ENCODE measurements at regions not wholly inside any gene's neighbourhood (a gene's known extent, or its start where the extent isn't known, plus 50 kb on each side); places are given as distances from the start of the nearest gene placed in this dataset.

GRCh38 chr5:33336891-33337636 lies 103.7 kb upstream of the TARS1 start:
- H3K27me3 ChIP-seq (replicated peaks in 1 of 2; ENCODE audit: control insufficient read depth in 2 of 2, extremely low read depth in 1 of 2, insufficient read depth in 2 of 2, low read length in 1 of 2): no peaks in the 10 kb centered on the region
- no peak for ATAC-seq (replicated peaks in 1 of 4)
- POLR2A ChIA-PET: no interaction called here
- no peak overlapping the region for H3K4me3 ChIP-seq (ENCODE audit: control insufficient read depth in 1 of 2, extremely low read depth in 1 of 2, low read length in 1 of 2)
- H3K36me3 ChIP-seq (ENCODE audit: control insufficient read depth in 2 of 2, extremely low read depth in 1 of 2, insufficient read depth in 1 of 2, low read length in 1 of 2): no peaks in the 10 kb centered on the region
- Mint-ChIP-seq H3K27ac (no peak overlapping the region), H3K9me3 (peaks cover 0 to 4% (median 0%) of the 10 kb centered on the region in 3 donors), H3K27me3 (peaks cover 0 to 4% of the 10 kb centered on the region in 2 donors), H3K4me3 (no peak overlapping the region), H3K36me3 (no peaks in the 10 kb centered on the region), H3K4me1 (no peaks in the 10 kb centered on the region)
- no CpG with 5 or more reads among the region's 4 CpGs for WGBS (ENCODE audit: insufficient coverage)
- CTCF ChIA-PET: no interaction called here
- H3K4me1 ChIP-seq (ENCODE audit: control insufficient read depth in 1 of 2, extremely low read depth in 1 of 2, insufficient read depth in 2 of 2, low read length in 2 of 2): no peaks in the 10 kb centered on the region
- H3K9me3 ChIP-seq: no peaks in the 10 kb centered on the region
- no peak overlapping the region for H3K27ac ChIP-seq (ENCODE audit: low read length)
- no peak for DNase-seq

- H3K27ac ChIP-seq (ENCODE audit: low read length): no peak overlapping the region
- H3K36me3 ChIP-seq (ENCODE audit: control insufficient read depth in 2 of 2, extremely low read depth in 1 of 2, insufficient read depth in 1 of 2, low read length in 1 of 2): no peaks in the 10 kb centered on the region
- ChIA-PET CTCF (no interaction called here), POLR2A (no interaction called here)
- Mint-ChIP-seq H3K4me3 (no peak overlapping the region), H3K27me3 (peaks cover 0 to 4% of the 10 kb centered on the region in 2 donors), H3K36me3 (no peaks in the 10 kb centered on the region), H3K4me1 (no peaks in the 10 kb centered on the region), H3K27ac (no peak overlapping the region), H3K9me3 (peaks cover 0 to 7% (median 0%) of the 10 kb centered on the region in 3 donors)
- DNase-seq (no peak), ATAC-seq (replicated peaks in 1 of 4) (no peak)
- H3K9me3 ChIP-seq: no peaks in the 10 kb centered on the region
- no peak overlapping the region for H3K4me3 ChIP-seq (ENCODE audit: control insufficient read depth in 1 of 2, extremely low read depth in 1 of 2, low read length in 1 of 2)
- no CpG with 5 or more reads among the region's 2 CpGs for WGBS (ENCODE audit: insufficient coverage)
- no peaks in the 10 kb centered on the region for H3K4me1 ChIP-seq (ENCODE audit: control insufficient read depth in 1 of 2, extremely low read depth in 1 of 2, insufficient read depth in 2 of 2, low read length in 2 of 2)
- H3K27me3 ChIP-seq (replicated peaks in 1 of 2; ENCODE audit: control insufficient read depth in 2 of 2, extremely low read depth in 1 of 2, insufficient read depth in 2 of 2, low read length in 1 of 2): no peaks in the 10 kb centered on the region
Measured at GRCh38 chr5:33337637-33337992, 103.2 kb upstream of the TARS1 start.

GRCh38 chr5:33338336-33339110 lies 102.2 kb upstream of the TARS1 start:
- Mint-ChIP-seq H3K27ac (no peak overlapping the region), H3K36me3 (no peaks in the 10 kb centered on the region), H3K4me3 (no peak overlapping the region), H3K9me3 (peaks cover 0 to 7% (median 0%) of the 10 kb centered on the region in 3 donors), H3K27me3 (peaks cover 0 to 4% of the 10 kb centered on the region in 2 donors), H3K4me1 (no peaks in the 10 kb centered on the region)
- ATAC-seq (replicated peaks in 1 of 4) (no peak), DNase-seq (no peak)
- POLR2A ChIA-PET: no interaction called here
- CTCF ChIA-PET: no interaction called here
- Histone ChIP-seq H3K4me3 (ENCODE audit: control insufficient read depth in 1 of 2, extremely low read depth in 1 of 2, low read length in 1 of 2) (no peak overlapping the region), H3K36me3 (ENCODE audit: control insufficient read depth in 2 of 2, extremely low read depth in 1 of 2, insufficient read depth in 1 of 2, low read length in 1 of 2) (no peaks in the 10 kb centered on the region), H3K27ac (ENCODE audit: low read length) (no peak overlapping the region), H3K27me3 (replicated peaks in 1 of 2; ENCODE audit: control insufficient read depth in 2 of 2, extremely low read depth in 1 of 2, insufficient read depth in 2 of 2, low read length in 1 of 2) (no peaks in the 10 kb centered on the region), H3K9me3 (no peaks in the 10 kb centered on the region), H3K4me1 (ENCODE audit: control insufficient read depth in 1 of 2, extremely low read depth in 1 of 2, insufficient read depth in 2 of 2, low read length in 2 of 2) (no peaks in the 10 kb centered on the region)
- no CpG with 5 or more reads among the region's 4 CpGs for WGBS (ENCODE audit: insufficient coverage)

GRCh38 chr5:33339413-33339812 lies 101.4 kb upstream of the TARS1 start:
- POLR2A ChIA-PET: no interaction called here

GRCh38 chr5:33340195-33340594 lies 100.6 kb upstream of the TARS1 start:
- WGBS (ENCODE audit: insufficient coverage): no CpG with 5 or more reads among the region's 3 CpGs
- H3K4me3 Mint-ChIP-seq: no peak overlapping the region
- no peak overlapping the region for H3K27ac ChIP-seq (ENCODE audit: low read length)
- H3K27ac Mint-ChIP-seq: no peak overlapping the region
- no peaks in the 10 kb centered on the region for H3K27me3 ChIP-seq (replicated peaks in 1 of 2; ENCODE audit: control insufficient read depth in 2 of 2, extremely low read depth in 1 of 2, insufficient read depth in 2 of 2, low read length in 1 of 2)
- H3K9me3 ChIP-seq: no peaks in the 10 kb centered on the region
- no peaks in the 10 kb centered on the region for H3K4me1 Mint-ChIP-seq
- H3K36me3 ChIP-seq (ENCODE audit: control insufficient read depth in 2 of 2, extremely low read depth in 1 of 2, insufficient read depth in 1 of 2, low read length in 1 of 2): no peaks in the 10 kb centered on the region
- H3K4me3 ChIP-seq (ENCODE audit: control insufficient read depth in 1 of 2, extremely low read depth in 1 of 2, low read length in 1 of 2): no peak overlapping the region
- peaks cover 0 to 7% (median 0%) of the 10 kb centered on the region in 3 donors for H3K9me3 Mint-ChIP-seq
- no peaks in the 10 kb centered on the region for H3K4me1 ChIP-seq (ENCODE audit: control insufficient read depth in 1 of 2, extremely low read depth in 1 of 2, insufficient read depth in 2 of 2, low read length in 2 of 2)
- peaks cover 0 to 4% of the 10 kb centered on the region in 2 donors for H3K27me3 Mint-ChIP-seq
- ATAC-seq (replicated peaks in 1 of 4) (no peak), DNase-seq (no peak)
- POLR2A ChIA-PET: no interaction called here
- CTCF ChIA-PET: no interaction called here
- H3K36me3 Mint-ChIP-seq: no peaks in the 10 kb centered on the region

More at GRCh38 chr5:33339413-33339812, 101.4 kb upstream of the TARS1 start:
- peaks cover 0 to 7% (median 0%) of the 10 kb centered on the region in 3 donors for H3K9me3 Mint-ChIP-seq
- DNase-seq: no peak
- H3K36me3 Mint-ChIP-seq: no peaks in the 10 kb centered on the region
- no peak overlapping the region for H3K27ac Mint-ChIP-seq
- Histone ChIP-seq H3K36me3 (ENCODE audit: control insufficient read depth in 2 of 2, extremely low read depth in 1 of 2, insufficient read depth in 1 of 2, low read length in 1 of 2) (no peaks in the 10 kb centered on the region), H3K4me3 (ENCODE audit: control insufficient read depth in 1 of 2, extremely low read depth in 1 of 2, low read length in 1 of 2) (no peak overlapping the region), H3K4me1 (ENCODE audit: control insufficient read depth in 1 of 2, extremely low read depth in 1 of 2, insufficient read depth in 2 of 2, low read length in 2 of 2) (no peaks in the 10 kb centered on the region), H3K9me3 (no peaks in the 10 kb centered on the region), H3K27ac (ENCODE audit: low read length) (no peak overlapping the region), H3K27me3 (replicated peaks in 1 of 2; ENCODE audit: control insufficient read depth in 2 of 2, extremely low read depth in 1 of 2, insufficient read depth in 2 of 2, low read length in 1 of 2) (no peaks in the 10 kb centered on the region)
- ATAC-seq (replicated peaks in 1 of 4): no peak
- peaks cover 0 to 4% of the 10 kb centered on the region in 2 donors for H3K27me3 Mint-ChIP-seq
- CTCF ChIA-PET: no interaction called here
- H3K4me1 Mint-ChIP-seq: no peaks in the 10 kb centered on the region
- no peak overlapping the region for H3K4me3 Mint-ChIP-seq

GRCh38 chr5:33341351-33341750 lies 99.4 kb upstream of the TARS1 start:
- H3K9me3 ChIP-seq: no peaks in the 10 kb centered on the region
- H3K4me1 ChIP-seq (ENCODE audit: control insufficient read depth in 1 of 2, extremely low read depth in 1 of 2, insufficient read depth in 2 of 2, low read length in 2 of 2): no peaks in the 10 kb centered on the region
- Mint-ChIP-seq H3K27ac (no peak overlapping the region), H3K36me3 (no peaks in the 10 kb centered on the region), H3K4me1 (no peaks in the 10 kb centered on the region), H3K4me3 (no peak overlapping the region), H3K27me3 (peaks cover 0 to 7% of the 10 kb centered on the region in 2 donors), H3K9me3 (peaks cover 0 to 7% (median 0%) of the 10 kb centered on the region in 3 donors)
- ChIA-PET CTCF (no interaction called here), POLR2A (no interaction called here)
- H3K4me3 ChIP-seq (ENCODE audit: control insufficient read depth in 1 of 2, extremely low read depth in 1 of 2, low read length in 1 of 2): no peak overlapping the region
- H3K36me3 ChIP-seq (ENCODE audit: control insufficient read depth in 2 of 2, extremely low read depth in 1 of 2, insufficient read depth in 1 of 2, low read length in 1 of 2): no peaks in the 10 kb centered on the region
- ATAC-seq (replicated peaks in 1 of 4) (no peak), DNase-seq (no peak)
- no CpG with 5 or more reads among the region's 4 CpGs for WGBS (ENCODE audit: insufficient coverage)
- H3K27ac ChIP-seq (ENCODE audit: low read length): no peak overlapping the region
- H3K27me3 ChIP-seq (replicated peaks in 1 of 2; ENCODE audit: control insufficient read depth in 2 of 2, extremely low read depth in 1 of 2, insufficient read depth in 2 of 2, low read length in 1 of 2): no peaks in the 10 kb centered on the region

All from T-cell (primary cell).